AG04449 (cell line): ENCODE measurements at regions not wholly inside any gene's neighbourhood (a gene's known extent, or its start where the extent isn't known, plus 50 kb on each side); places are given as distances from the start of the nearest gene placed in this dataset.

Experiments used
- CTCF ChIA-PET: fragments of 350-600 bp; formaldehyde crosslinking; extraction: SDS; loops from one replicate; lab custom pipeline; 2021; ENCODE audit warnings: antibody characterized with exemption; lab: Yijun Ruan, JAX
- POLR2A ChIA-PET: fragments of 400-600, 350-600 bp; formaldehyde crosslinking; extraction: SDS; loops from one replicate; lab custom pipeline; 2020; ENCODE audit warnings: antibody characterized with exemption, inconsistent platforms; lab: Yijun Ruan, JAX
- DNase-seq: peaks from one replicate; pipeline ENCODE4 v3.0.0-alpha.2; 2010; ENCODE audit warnings: low read depth, low spot score
- H3K4me3 ChIP-seq: 2 replicates; pipeline ENCODE4 v1.5.1; 2011; ENCODE audit warnings: low read depth, mild to moderate bottlenecking, control low read depth, low read length
- CTCF ChIP-seq: IDR thresholded peaks from one replicate; pipeline ENCODE4 v1.5.1; 2011; ENCODE audit warnings: mild to moderate bottlenecking, moderate library complexity, low read length, control low read depth, inconsistent platforms; ENCODE audit not compliant: insufficient read depth; ENCODE audit errors: missing control alignments

GRCh38 chr12:75883241-75883640 is 148.3 kb downstream of the PHLDA1 start:
- H3K4me3 ChIP-seq: no peak overlapping the region
- ChIA-PET CTCF (interaction anchor here (0.9 kb wide), 1 partner anchor 15 kb away, joined by 3 read pairs; no protein-coding TSS in a partner anchor), POLR2A (no interaction called here)
- DNase-seq: no peak
- TF ChIP-seq CTCF: no peak

- CTCF ChIA-PET: interaction anchor here (0.9 kb wide), 1 partner anchor 16 kb away, joined by 3 read pairs; no protein-coding TSS in a partner anchor
- TF ChIP-seq CTCF: no peak
- POLR2A ChIA-PET: no interaction called here
- no peak overlapping the region for H3K4me3 ChIP-seq
- no peak for DNase-seq
Measured at GRCh38 chr12:75882421-75882820, 149.2 kb downstream of the PHLDA1 start.

GRCh38 chr12:75881920-75882319 is 149.7 kb downstream of the PHLDA1 start:
- POLR2A ChIA-PET: no interaction called here
- no peak for TF ChIP-seq CTCF
- no peak overlapping the region for H3K4me3 ChIP-seq
- CTCF ChIA-PET: no interaction called here
- DNase-seq: no peak

GRCh38 chr12:75877763-75878621 is 153.6 kb downstream of the PHLDA1 start:
- no peak for TF ChIP-seq CTCF
- H3K4me3 ChIP-seq: no peak overlapping the region
- CTCF ChIA-PET: interaction anchor here (1.0 to 1.4 kb wide), 4 partner anchors 13 to 352 kb away, joined by 3 to 4 read pairs (median 3); no protein-coding TSS in a partner anchor
- POLR2A ChIA-PET: no interaction called here
- DNase-seq: no peak

GRCh38 chr12:75876832-75877762 is 154.5 kb downstream of the PHLDA1 start:
- no peak overlapping the region for H3K4me3 ChIP-seq
- DNase-seq: no peak
- no peak for TF ChIP-seq CTCF
- POLR2A ChIA-PET: no interaction called here
- CTCF ChIA-PET: interaction anchor here (1.0 to 1.4 kb wide), 3 partner anchors 13 to 351 kb away, joined by 3 to 4 read pairs (median 3); no protein-coding TSS in a partner anchor
